ENCODE measurements at regions not wholly inside any gene's neighbourhood (a gene's known extent, or its start where the extent isn't known, plus 50 kb on each side); places are given as distances from the start of the nearest gene placed in this dataset.
"Not testable (repeated sequence)": the region's sequence is repeated elsewhere in the genome, so short reads cannot be mapped to it uniquely, and the experiment has no call there.

GRCh38 chr1:101444873-101445618 lies 208.2 kb downstream of the S1PR1 start:
- peaks cover 3% of the 10 kb centered on the region for H3K36me3 Mint-ChIP-seq
- no peak overlapping the region for H3K27ac Mint-ChIP-seq
- H3K4me3 Mint-ChIP-seq, result peak overlapping the region in 1 of 4 donors; percentile 65
- H3K27me3 Mint-ChIP-seq, result no peaks in the 10 kb centered on the region
- peaks cover 0 to 2% (median 0%) of the 10 kb centered on the region in 3 donors for H3K4me1 Mint-ChIP-seq
- peaks cover 0 to 6% (median 0%) of the 10 kb centered on the region in 3 donors for H3K9me3 Mint-ChIP-seq

GRCh38 chr1:101448018-101448417 lies 211.2 kb downstream of the S1PR1 start:
- Mint-ChIP-seq H3K27me3 (no peaks in the 10 kb centered on the region), H3K4me1 (peaks cover 2 to 6% (median 2%) of the 10 kb centered on the region in 3 donors), H3K36me3 (peaks cover 3% of the 10 kb centered on the region), H3K27ac (no peak overlapping the region), H3K4me3 (no peak overlapping the region), H3K9me3 (peaks cover 0 to 6% (median 0%) of the 10 kb centered on the region in 3 donors)

- H3K27ac Mint-ChIP-seq, H3K9me3 Mint-ChIP-seq, H3K27me3 Mint-ChIP-seq, H3K4me3 Mint-ChIP-seq, H3K36me3 Mint-ChIP-seq: not testable (repeated sequence)
- H3K4me1 Mint-ChIP-seq, result peaks cover 10 to 20% (median 15%) of the 10 kb centered on the region in 3 donors
Measured at GRCh38 chr1:101450691-101451090, 213.9 kb downstream of the S1PR1 start.

DNA sequence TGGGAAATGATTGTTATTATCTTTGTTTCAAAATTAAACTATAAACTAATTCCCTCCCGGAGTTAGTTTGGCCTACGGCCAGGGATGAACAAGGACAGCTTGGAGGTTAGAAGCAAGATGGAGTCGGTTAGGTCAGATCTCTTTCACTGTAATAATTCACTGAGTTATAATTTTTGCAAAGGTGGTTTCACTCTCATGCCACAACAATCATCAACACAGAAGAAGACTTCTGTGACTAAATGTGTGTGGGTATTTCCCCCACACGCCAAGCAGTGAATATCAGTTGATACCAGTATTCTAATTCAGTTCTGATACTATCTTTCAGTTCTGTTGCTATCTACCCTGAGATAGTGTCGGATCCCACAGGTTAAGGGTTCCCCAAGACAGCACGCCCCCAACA lies 215.1 kb downstream of the S1PR1 start:
- peaks cover 10 to 20% (median 15%) of the 10 kb centered on the region in 3 donors for H3K4me1 Mint-ChIP-seq
- no peaks in the 10 kb centered on the region for H3K27me3 Mint-ChIP-seq
- peaks cover 0 to 4% (median 0%) of the 10 kb centered on the region in 3 donors for H3K9me3 Mint-ChIP-seq
- no peak overlapping the region for H3K4me3 Mint-ChIP-seq
- peaks cover 3% of the 10 kb centered on the region for H3K36me3 Mint-ChIP-seq
- H3K27ac Mint-ChIP-seq, result no peak overlapping the region

DNA sequence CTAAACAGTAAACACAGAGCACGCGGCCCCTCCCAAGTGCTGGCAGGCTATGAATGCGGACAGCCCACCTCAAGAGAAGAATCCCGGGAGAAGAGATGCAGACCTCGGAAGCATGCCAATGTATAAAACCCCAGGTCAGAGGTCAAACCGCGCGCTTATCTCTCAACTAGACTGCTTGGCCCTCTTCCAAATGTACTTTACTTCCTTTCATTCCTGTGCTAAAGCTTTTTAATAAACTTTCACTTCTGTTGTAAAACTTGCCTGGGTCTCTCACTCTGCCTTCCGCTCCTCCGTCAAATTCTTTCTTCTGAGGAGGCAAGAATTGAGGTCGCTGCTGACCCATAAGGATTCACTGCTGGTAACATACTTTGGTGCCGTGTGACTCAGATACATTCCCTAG lies 216.0 kb downstream of the S1PR1 start:
- peak overlapping the region in 1 of 4 donors; percentile 73 for H3K4me3 Mint-ChIP-seq
- peaks cover 0 to 1% (median 0%) of the 10 kb centered on the region in 3 donors for H3K9me3 Mint-ChIP-seq
- peak overlapping the region in 2 of 3 donors; percentile 28 to 43 for H3K27ac Mint-ChIP-seq

DNA sequence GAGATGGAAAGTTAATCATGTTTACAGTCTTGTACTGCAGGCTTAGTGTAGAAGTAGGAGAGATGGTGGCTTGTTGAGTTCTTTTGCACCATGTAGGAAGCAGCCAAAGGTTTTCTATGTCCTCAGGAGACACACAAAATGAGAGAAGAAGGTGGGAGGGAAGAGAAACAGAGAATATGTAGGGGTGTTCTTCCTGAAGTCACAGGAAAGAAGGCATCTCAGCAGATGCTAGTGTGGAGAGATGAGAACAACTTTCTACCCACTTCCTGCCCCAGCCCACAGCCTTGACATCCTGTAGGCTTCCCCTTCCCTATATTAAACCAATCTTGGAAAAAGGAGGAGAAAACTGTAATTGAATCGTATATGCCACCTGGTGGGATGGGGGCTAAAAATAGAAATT lies 217.0 kb downstream of the S1PR1 start:
- Mint-ChIP-seq H3K27me3 (no peaks in the 10 kb centered on the region), H3K9me3 (no peaks in the 10 kb centered on the region), H3K4me3 (peak overlapping the region in 2 of 4 donors; percentile 19 to 40), H3K27ac (no peak overlapping the region), H3K4me1 (peaks cover 10 to 20% (median 15%) of the 10 kb centered on the region in 3 donors), H3K36me3 (peaks cover 2% of the 10 kb centered on the region)

More for the DNA sequence above, 216.0 kb downstream of the S1PR1 start:
- H3K36me3 Mint-ChIP-seq, result peaks cover 3% of the 10 kb centered on the region
- H3K4me1 Mint-ChIP-seq, result peaks cover 10 to 20% (median 15%) of the 10 kb centered on the region in 3 donors
- H3K27me3 Mint-ChIP-seq, result no peaks in the 10 kb centered on the region

GRCh38 chr1:101455166-101455565 lies 218.3 kb downstream of the S1PR1 start:
- Mint-ChIP-seq H3K27me3 (no peaks in the 10 kb centered on the region), H3K27ac (no peak overlapping the region), H3K4me1 (peaks cover 10 to 20% (median 15%) of the 10 kb centered on the region in 3 donors), H3K9me3 (no peaks in the 10 kb centered on the region), H3K4me3 (no peak overlapping the region), H3K36me3 (no peaks in the 10 kb centered on the region)

DNA sequence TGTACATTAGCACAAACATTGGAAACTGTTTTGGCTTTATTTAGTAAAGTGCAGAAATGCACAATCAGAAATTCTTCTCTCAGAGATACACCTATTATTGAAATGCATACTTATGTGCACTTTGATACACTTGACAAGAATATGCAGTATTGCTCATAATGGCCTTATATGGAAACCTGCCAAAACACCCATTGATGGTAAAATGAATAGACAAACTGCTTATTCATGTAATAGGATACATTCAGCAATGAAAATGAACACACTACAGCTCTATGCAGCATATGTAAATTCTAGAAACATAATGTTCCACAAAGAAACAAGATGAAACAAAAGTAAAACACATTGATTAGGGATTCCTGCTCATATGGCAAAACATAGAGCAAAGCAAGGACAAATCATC lies 223.9 kb downstream of the S1PR1 start:
- Mint-ChIP-seq H3K36me3 (peaks cover 2% of the 10 kb centered on the region), H3K27me3 (no peaks in the 10 kb centered on the region), H3K4me1 (no peaks in the 10 kb centered on the region), H3K4me3 (no peak overlapping the region), H3K27ac (peak overlapping the region in 1 of 3 donors; percentile 0), H3K9me3 (peaks cover 0 to 4% (median 0%) of the 10 kb centered on the region in 3 donors)

DNA sequence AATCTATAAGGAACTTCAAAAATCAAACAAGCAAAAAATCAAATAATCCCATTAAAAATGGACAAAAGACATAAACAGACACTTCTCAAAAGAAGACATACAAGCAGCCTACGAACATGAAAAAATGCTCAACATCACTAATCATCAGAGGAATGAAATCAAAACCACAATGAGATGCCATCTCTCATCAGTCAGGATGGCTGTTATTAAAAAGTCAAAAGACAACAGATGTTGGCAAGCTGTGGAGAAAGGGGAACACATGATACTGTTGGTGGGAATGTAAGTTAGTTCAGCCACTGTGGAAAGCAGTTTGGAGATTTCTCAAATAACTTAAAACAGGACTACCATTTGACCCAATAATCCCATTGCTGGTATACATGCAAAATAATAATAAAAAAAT lies 226.4 kb downstream of the S1PR1 start:
- Mint-ChIP-seq H3K27me3 (no peaks in the 10 kb centered on the region), H3K9me3 (peaks cover 0 to 4% (median 0%) of the 10 kb centered on the region in 3 donors), H3K36me3 (peaks cover 2% of the 10 kb centered on the region), H3K4me1 (peaks cover 0 to 2% (median 0%) of the 10 kb centered on the region in 3 donors), H3K4me3 (no peak overlapping the region), H3K27ac (no peak overlapping the region)

GRCh38 chr1:101465941-101466340 lies 229.1 kb downstream of the S1PR1 start:
- no peak overlapping the region for H3K4me3 Mint-ChIP-seq
- peaks cover 3% of the 10 kb centered on the region for H3K36me3 Mint-ChIP-seq
- H3K27ac Mint-ChIP-seq, result no peak overlapping the region
- H3K27me3 Mint-ChIP-seq, result peaks cover 2% of the 10 kb centered on the region
- H3K9me3 Mint-ChIP-seq, result peaks cover 0 to 6% (median 0%) of the 10 kb centered on the region in 3 donors
- peaks cover 0 to 2% (median 0%) of the 10 kb centered on the region in 3 donors for H3K4me1 Mint-ChIP-seq

DNA sequence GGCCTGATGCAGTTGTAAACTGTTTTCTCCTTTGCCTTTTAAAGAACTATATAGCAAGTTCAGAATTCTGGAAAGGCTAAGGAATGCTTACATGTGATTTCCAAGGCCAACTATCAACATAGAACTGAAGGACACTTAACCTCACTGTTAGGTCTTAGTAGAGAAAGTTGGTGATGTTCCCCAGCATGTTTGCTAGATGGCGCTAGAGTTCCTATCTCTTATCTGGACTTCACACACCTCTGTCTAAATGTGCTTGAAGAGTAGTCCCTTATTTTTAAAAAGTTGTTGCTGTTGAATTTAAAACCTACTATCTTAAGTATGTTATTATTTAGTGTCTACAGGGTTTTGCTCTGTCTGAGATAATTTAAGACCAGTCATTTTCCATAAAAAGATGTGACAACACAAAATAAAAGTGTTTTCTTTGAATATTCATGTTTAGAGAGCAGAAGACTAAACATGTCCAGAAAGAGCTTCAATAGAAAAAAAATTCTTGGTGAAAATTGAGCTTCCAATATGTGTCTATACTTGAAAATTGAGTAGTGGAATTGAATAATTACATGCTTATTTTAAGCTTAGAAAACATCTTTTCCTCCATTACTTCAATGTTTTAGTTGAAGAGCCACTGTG lies 237.3 kb downstream of the S1PR1 start:
- Mint-ChIP-seq H3K4me3 (no peak overlapping the region), H3K4me1 (no peaks in the 10 kb centered on the region), H3K36me3 (peaks cover 3% of the 10 kb centered on the region), H3K27me3 (peaks cover 2% of the 10 kb centered on the region), H3K9me3 (peaks cover 3 to 12% (median 9%) of the 10 kb centered on the region in 3 donors), H3K27ac (no peak overlapping the region)

GRCh38 chr1:101476541-101476940 lies 239.7 kb downstream of the S1PR1 start:
- H3K36me3 Mint-ChIP-seq, result peaks cover 2% of the 10 kb centered on the region
- H3K9me3 Mint-ChIP-seq, result peaks cover 3 to 12% (median 7%) of the 10 kb centered on the region in 3 donors
- no peak overlapping the region for H3K27ac Mint-ChIP-seq
- no peaks in the 10 kb centered on the region for H3K4me1 Mint-ChIP-seq
- H3K4me3 Mint-ChIP-seq, result no peak overlapping the region
- H3K27me3 Mint-ChIP-seq, result no peaks in the 10 kb centered on the region

DNA sequence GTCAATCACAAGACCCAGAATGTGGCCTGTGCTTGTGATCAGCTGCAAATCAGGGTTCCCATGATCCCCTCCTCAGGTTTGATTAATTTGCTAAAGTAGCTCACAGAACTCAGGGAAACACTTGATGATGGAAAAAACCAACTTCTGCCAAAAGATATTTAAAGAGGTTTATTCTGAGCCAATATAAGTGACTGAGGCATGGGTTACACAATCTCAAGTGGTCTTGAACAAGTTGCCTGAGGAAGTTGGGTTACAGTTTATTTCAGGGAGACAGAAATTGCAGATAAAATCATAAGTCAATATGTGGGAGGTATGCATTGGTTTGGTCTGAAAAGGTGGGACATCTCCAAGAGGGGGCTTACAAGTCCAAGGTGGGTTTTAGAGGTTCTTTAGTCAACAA lies 243.1 kb downstream of the S1PR1 start:
- Mint-ChIP-seq H3K27ac (no peak overlapping the region), H3K4me1 (no peaks in the 10 kb centered on the region), H3K9me3 (peaks cover 0 to 6% (median 0%) of the 10 kb centered on the region in 3 donors), H3K4me3 (no peak overlapping the region), H3K36me3 (no peaks in the 10 kb centered on the region), H3K27me3 (no peaks in the 10 kb centered on the region)

GRCh38 chr1:101482306-101482705 lies 245.5 kb downstream of the S1PR1 start:
- no peak overlapping the region for H3K4me3 Mint-ChIP-seq
- H3K27me3 Mint-ChIP-seq, result no peaks in the 10 kb centered on the region
- H3K4me1 Mint-ChIP-seq, result no peaks in the 10 kb centered on the region
- peaks cover 0 to 6% (median 0%) of the 10 kb centered on the region in 3 donors for H3K9me3 Mint-ChIP-seq
- H3K27ac Mint-ChIP-seq, result no peak overlapping the region
- H3K36me3 Mint-ChIP-seq, result no peaks in the 10 kb centered on the region

- Mint-ChIP-seq H3K9me3 (no peaks in the 10 kb centered on the region), H3K4me3 (no peak overlapping the region), H3K4me1 (no peaks in the 10 kb centered on the region), H3K27ac (no peak overlapping the region), H3K36me3 (no peaks in the 10 kb centered on the region), H3K27me3 (no peaks in the 10 kb centered on the region)
Measured at GRCh38 chr1:101483982-101484688, 247.3 kb downstream of the S1PR1 start.
